CD14-positive monocyte (primary cell): ENCODE measurements at regions not wholly inside any gene's neighbourhood (a gene's known extent, or its start where the extent isn't known, plus 50 kb on each side); places are given as distances from the start of the nearest gene placed in this dataset.

Experiments
- DNase-seq, 3 donors: peaks; one replicate each; pipeline ENCODE4 v3.0.0-alpha.2; 2011 to 2022
- H2AFZ ChIP-seq: 2 replicates; pipeline ENCODE4 v1.6.0; 2012; ENCODE audit warnings: mild to moderate bottlenecking, low read depth, low read length, inconsistent platforms; ENCODE audit not compliant: insufficient read depth, poor library complexity, severe bottlenecking
- H3K27ac ChIP-seq, 2 donors: 1 replicate in 1 of 2; 2 replicates in 1 of 2; pipeline ENCODE4 v1.5.1; 2012 to 2013; ENCODE audit warnings: low read length in 2 of 2, control low read depth in 1 of 2, inconsistent platforms in 1 of 2, low read depth in 1 of 2, mild to moderate bottlenecking in 1 of 2
- H3K27me3 ChIP-seq, 2 donors: one replicate each; pipeline versions ENCODE4 v1.6.0 to v1.6.1; 2011 to 2013; ENCODE audit warnings: low read length in 2 of 2; ENCODE audit not compliant: control insufficient read depth in 2 of 2, insufficient read depth in 2 of 2
- H3K36me3 ChIP-seq, 2 donors: replicated peaks in 1 of 2; 1 replicate in 1 of 2; 2 replicates in 1 of 2; pipeline versions ENCODE4 v1.5.1 to v1.6.1; 2012 to 2013; ENCODE audit warnings: low read length in 2 of 2, control low read depth in 1 of 2, inconsistent platforms in 1 of 2, mild to moderate bottlenecking in 1 of 2; ENCODE audit not compliant: insufficient read depth in 2 of 2, control insufficient read depth in 1 of 2
- H3K4me1 ChIP-seq, 2 donors: 1 replicate in 1 of 2; 2 replicates in 1 of 2; pipeline versions ENCODE4 v1.5.1 to v1.6.1; 2012 to 2013; ENCODE audit warnings: low read length in 2 of 2, control low read depth in 1 of 2, inconsistent platforms in 1 of 2, mild to moderate bottlenecking in 1 of 2, moderate library complexity in 1 of 2; ENCODE audit not compliant: insufficient read depth in 2 of 2, control insufficient read depth in 1 of 2
- H3K4me2 ChIP-seq: replicated peaks from 2 replicates; pipeline ENCODE3; 2012; ENCODE audit warnings: low read length, moderate library complexity, mild to moderate bottlenecking; ENCODE audit not compliant: poor library complexity, severe bottlenecking; ENCODE audit errors: extremely low read depth
- H3K4me3 ChIP-seq, 3 experiments: fragments of 200-600 bp in 1 of 3; sonication (generic) in 1 of 3; replicated peaks in 1 of 3; 1 replicate in 2 of 3; 2 replicates in 1 of 3; pipeline ENCODE4 v1.5.1; 2011 to 2013; ENCODE audit warnings: low read length in 3 of 3, mild to moderate bottlenecking in 3 of 3, control low read depth in 2 of 3, low read depth in 2 of 3, inconsistent platforms in 1 of 3, moderate library complexity in 1 of 3
- H3K79me2 ChIP-seq: 2 replicates; pipeline ENCODE4 v1.6.0; 2012; ENCODE audit warnings: mild to moderate bottlenecking, control low read depth, inconsistent platforms, low read length, moderate library complexity; ENCODE audit not compliant: insufficient read depth
- H3K9ac ChIP-seq: 2 replicates; pipeline ENCODE4 v1.6.0; 2017; ENCODE audit warnings: low read length, mild to moderate bottlenecking; ENCODE audit not compliant: insufficient read depth, poor library complexity, severe bottlenecking
- H3K9me3 ChIP-seq, 2 donors: replicated peaks in 1 of 2; 1 replicate in 1 of 2; 2 replicates in 1 of 2; pipeline versions ENCODE4 v1.5.1 to v1.6.1; 2012 to 2013; ENCODE audit warnings: low read length in 2 of 2, control low read depth in 1 of 2; ENCODE audit not compliant: control insufficient read depth in 1 of 2, insufficient read depth in 1 of 2
- H4K20me1 ChIP-seq: 2 replicates; pipeline ENCODE4 v1.6.0; 2012; ENCODE audit warnings: mild to moderate bottlenecking, low read length, control low read depth, moderate library complexity; ENCODE audit not compliant: insufficient read depth
- H3K27ac Mint-ChIP-seq, 7 donors: one replicate each; pipeline ENCODE4 v1.8.0; 2020; ENCODE audit warnings: mild to moderate bottlenecking in 7 of 7, mixed read lengths in 7 of 7, moderate library complexity in 6 of 7, inconsistent platforms in 2 of 7
- H3K27me3 Mint-ChIP-seq, 3 donors: one replicate each; pipeline ENCODE4 v1.8.0; 2021 to 2022; ENCODE audit warnings: low read depth in 3 of 3, mild to moderate bottlenecking in 3 of 3, mixed read lengths in 3 of 3, moderate library complexity in 3 of 3, inconsistent platforms in 1 of 3
- H3K36me3 Mint-ChIP-seq, 2 donors: one replicate each; pipeline ENCODE4 v1.8.0; 2020; ENCODE audit warnings: mixed read lengths in 2 of 2, inconsistent platforms in 1 of 2, mild to moderate bottlenecking in 1 of 2
- H3K4me1 Mint-ChIP-seq: one replicate; pipeline ENCODE4 v1.8.0; 2020; ENCODE audit warnings: mild to moderate bottlenecking, mixed read lengths
- H3K4me3 Mint-ChIP-seq, 2 donors: one replicate each; pipeline ENCODE4 v1.8.0; 2020; ENCODE audit warnings: mild to moderate bottlenecking in 2 of 2, mixed read lengths in 2 of 2, moderate library complexity in 1 of 2
- H3K9me3 Mint-ChIP-seq, 7 donors: one replicate each; pipeline ENCODE4 v1.8.0; 2020 to 2022; ENCODE audit warnings: mixed read lengths in 7 of 7, mild to moderate bottlenecking in 6 of 7, moderate library complexity in 6 of 7, inconsistent platforms in 2 of 7
- CTCF ChIP-seq: fragments of 200-600 bp; IDR thresholded peaks from one replicate; pipeline ENCODE4 v1.8.0; 2022; ENCODE audit warnings: antibody characterized with exemption, mild to moderate bottlenecking
- WGBS: methylation state at CpG from one replicate; pipeline ENCODE4 v1.1.5; 2013; ENCODE audit warnings: missing lambda C conversion rate; ENCODE audit not compliant: insufficient coverage; 5-methylcytosine and 5-hydroxymethylcytosine counted together
- intact Hi-C, 2 donors: fragments of 100-400 bp; cut with micrococcal nuclease; formaldehyde crosslinking; loops; one replicate each; pipeline versions ENCODE4 v1.15.0 to v1.15.1; 2023

GRCh38 chr14:55519473-55520080 is 60.4 kb upstream of the KTN1 start:
- Histone ChIP-seq H3K4me3 (no peak overlapping the region), H2AFZ (no peak overlapping the region), H3K4me1 (no peaks in the 10 kb centered on the region), H3K9me3 (peaks cover 0 to 4% of the 10 kb centered on the region in 2 donors), H3K27me3 (no peaks in the 10 kb centered on the region), H3K79me2 (no peaks in the 10 kb centered on the region), H3K36me3 (no peaks in the 10 kb centered on the region), H3K9ac (no peak overlapping the region), H3K4me2 (no peak overlapping the region), H4K20me1 (no peaks in the 10 kb centered on the region), H3K27ac (no peak overlapping the region)
- Mint-ChIP-seq H3K4me3 (no peak overlapping the region), H3K27me3 (peaks cover 0 to 2% (median 0%) of the 10 kb centered on the region in 3 donors), H3K4me1 (no peaks in the 10 kb centered on the region), H3K9me3 (peaks cover 0 to 9% (median 3%) of the 10 kb centered on the region in 7 donors), H3K27ac (no peak overlapping the region), H3K36me3 (no peaks in the 10 kb centered on the region)
- intact Hi-C loops = no loop called here
- TF ChIP-seq CTCF = no peak
- DNase-seq = no peak
- 100% methylated on average over 1 of the region's 1 CpG for WGBS

GRCh38 chr14:55523321-55523720 is 56.7 kb upstream of the KTN1 start:
- no peak for TF ChIP-seq CTCF
- H3K4me3 ChIP-seq = no peak overlapping the region
- H3K4me1 ChIP-seq = no peaks in the 10 kb centered on the region
- H3K27me3 ChIP-seq = no peaks in the 10 kb centered on the region
- no peaks in the 10 kb centered on the region for H4K20me1 ChIP-seq
- no peak overlapping the region for H3K27ac Mint-ChIP-seq
- no peaks in the 10 kb centered on the region for H3K36me3 ChIP-seq
- H3K9me3 Mint-ChIP-seq = peaks cover 0 to 9% (median 3%) of the 10 kb centered on the region in 7 donors
- no peak overlapping the region for H3K4me3 Mint-ChIP-seq
- peaks cover 0 to 4% of the 10 kb centered on the region in 2 donors for H3K9me3 ChIP-seq
- no peaks in the 10 kb centered on the region for H3K36me3 Mint-ChIP-seq
- H3K79me2 ChIP-seq = no peaks in the 10 kb centered on the region
- 100% methylated on average over 1 of the region's 2 CpGs for WGBS
- no peak overlapping the region for H3K9ac ChIP-seq
- no peak overlapping the region for H2AFZ ChIP-seq
- no peak overlapping the region for H3K27ac ChIP-seq
- intact Hi-C loops = no loop called here
- H3K4me2 ChIP-seq = no peak overlapping the region
- H3K27me3 Mint-ChIP-seq = peaks cover 0 to 2% (median 0%) of the 10 kb centered on the region in 3 donors
- DNase-seq = no peak
- no peaks in the 10 kb centered on the region for H3K4me1 Mint-ChIP-seq
